ENCODE measurements at regions not wholly inside any gene's neighbourhood (a gene's known extent, or its start where the extent isn't known, plus 50 kb on each side); places are given as distances from the start of the nearest gene placed in this dataset.
A peak's percentile ranks its signal among the peaks of the same experiment; 100 is the strongest.

- no peak for DNase-seq (ENCODE audit: low read depth, low spot score)
These were observed 69.6 kb downstream of the MDH1 start for GRCh38 chr2:63658176-63658968.

DNA sequence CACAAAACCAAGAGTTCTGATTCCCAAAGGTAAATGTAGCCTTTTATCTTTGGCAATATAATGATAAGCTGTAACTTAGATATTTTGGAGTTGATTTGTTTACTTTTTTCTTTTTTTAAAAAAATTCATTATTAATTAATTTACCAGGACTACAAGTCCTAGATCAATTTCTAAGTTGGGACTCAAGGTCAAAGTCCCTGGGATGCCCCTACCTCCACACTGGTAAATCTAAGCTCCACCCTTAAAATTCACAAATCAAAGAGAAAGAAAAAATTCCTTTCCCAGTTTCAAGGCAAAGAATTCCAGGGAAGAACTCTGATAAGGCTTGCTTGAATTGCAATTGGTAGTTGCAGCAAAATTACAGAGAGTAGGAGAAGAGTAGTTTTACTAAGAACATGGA, 71.3 kb downstream of the MDH1 start:
- no peak for DNase-seq (ENCODE audit: low read depth, low spot score)

DNA sequence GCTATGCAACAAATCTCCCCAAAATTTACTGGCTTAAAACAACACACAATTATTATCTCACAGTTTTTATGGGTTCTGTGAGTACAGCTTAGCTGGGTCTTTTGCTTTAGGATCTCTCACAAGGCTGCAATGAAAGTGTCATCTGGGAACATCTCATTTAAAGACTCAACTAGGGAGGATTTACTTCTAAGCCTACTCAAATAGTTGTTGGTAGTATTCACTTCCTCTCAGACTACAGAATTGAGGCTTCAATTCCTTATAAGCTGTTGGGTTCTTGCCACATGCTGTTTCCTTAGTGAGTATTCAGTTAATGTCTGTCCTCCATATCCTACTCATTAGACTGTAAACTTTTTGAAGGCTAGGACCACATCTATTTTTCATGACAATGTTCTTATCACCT, 72.3 kb downstream of the MDH1 start:
- no peak for DNase-seq (ENCODE audit: low read depth, low spot score)

GRCh38 chr2:63662028-63662804, 73.5 kb downstream of the MDH1 start:
- peak; percentile 36 for DNase-seq (ENCODE audit: low read depth, low spot score)

- DNase-seq (ENCODE audit: low read depth, low spot score) = no peak
These were observed 74.5 kb downstream of the MDH1 start for GRCh38 chr2:63663013-63663864.

GRCh38 chr2:63665091-63665490, 76.3 kb downstream of the MDH1 start:
- DNase-seq (ENCODE audit: low read depth, low spot score) = no peak

DNA sequence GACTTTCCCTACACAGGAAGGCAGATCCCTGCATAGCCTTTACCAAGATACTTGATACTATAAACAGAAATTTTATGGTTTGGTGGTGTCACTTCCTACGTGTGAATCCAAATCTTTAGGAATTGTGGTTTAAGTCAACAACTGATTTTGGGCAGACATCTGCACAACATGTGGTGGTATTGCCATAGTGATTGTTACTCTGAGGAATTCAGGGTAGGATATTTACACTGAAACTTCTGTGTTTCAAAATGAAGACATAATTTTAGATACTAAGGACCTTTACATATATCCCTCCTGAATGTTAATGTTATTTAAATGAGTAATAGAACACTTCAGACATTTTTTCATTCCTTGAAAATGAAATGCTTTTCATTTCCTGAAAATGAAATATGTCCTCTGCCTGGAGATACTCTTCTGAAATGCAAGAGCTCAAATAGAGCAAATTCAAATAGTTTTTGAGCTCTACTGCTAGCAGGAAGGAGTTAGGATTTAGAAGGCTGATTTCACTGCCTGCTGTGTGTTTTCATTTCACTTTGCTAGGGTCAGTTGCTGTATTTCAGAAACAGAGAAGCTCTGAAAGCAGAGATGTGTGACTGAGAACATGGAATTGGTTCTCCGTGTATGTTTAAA, 77.2 kb downstream of the MDH1 start:
- DNase-seq (ENCODE audit: low read depth, low spot score) = no peak

DNA sequence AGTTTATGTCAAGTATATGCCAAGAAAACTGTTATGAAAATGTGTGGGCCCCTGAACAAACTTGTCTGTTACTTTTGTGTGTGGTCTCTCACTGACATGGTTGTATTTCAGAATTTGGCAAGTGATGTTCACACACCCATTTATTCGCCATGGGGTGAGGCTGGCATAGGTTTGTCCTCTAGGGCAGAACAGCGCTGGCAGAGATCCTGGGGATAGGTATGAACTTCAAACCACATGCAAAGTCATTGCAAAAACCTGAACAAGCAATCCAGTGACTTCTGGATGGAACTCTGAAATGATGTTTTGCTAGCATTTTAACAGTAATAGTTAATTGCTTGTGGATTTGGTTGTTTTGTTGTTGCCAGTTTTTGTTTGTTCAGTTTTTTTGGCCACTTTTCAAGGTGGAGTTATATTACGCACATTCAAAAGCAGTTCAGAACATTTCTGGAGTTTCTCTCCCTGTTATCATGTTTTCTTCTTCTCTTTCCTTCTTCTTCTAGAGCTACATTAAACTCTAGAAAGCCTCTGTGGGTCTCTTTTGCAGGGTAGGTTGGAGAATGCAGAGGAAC, 78.5 kb downstream of the MDH1 start:
- DNase-seq (ENCODE audit: low read depth, low spot score) = no peak

GRCh38 chr2:63668000-63668399, 79.2 kb downstream of the MDH1 start:
- DNase-seq (ENCODE audit: low read depth, low spot score) = no peak

DNA sequence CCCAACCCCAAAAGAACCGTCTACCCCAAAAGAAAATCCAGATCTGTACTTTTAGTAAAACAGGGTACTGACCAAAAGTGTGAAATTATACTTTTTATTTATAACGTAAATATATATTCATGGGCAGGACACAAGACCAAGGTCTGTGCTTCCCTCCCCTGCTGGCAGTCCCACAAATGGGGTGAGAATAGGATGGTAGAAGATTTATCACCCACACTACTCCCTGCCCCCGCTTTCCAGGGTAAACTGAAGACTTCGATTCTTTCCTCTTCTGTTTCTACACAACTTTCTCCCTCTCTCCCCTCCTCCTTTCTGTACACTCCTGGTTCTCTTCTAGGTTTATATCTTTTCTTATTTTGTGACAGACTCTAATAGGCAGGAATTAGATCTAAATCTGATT, 79.7 kb downstream of the MDH1 start:
- DNase-seq (ENCODE audit: low read depth, low spot score) = no peak

- no peak for DNase-seq (ENCODE audit: low read depth, low spot score)
These were observed 80.8 kb downstream of the MDH1 start for GRCh38 chr2:63669596-63669995.

DNA sequence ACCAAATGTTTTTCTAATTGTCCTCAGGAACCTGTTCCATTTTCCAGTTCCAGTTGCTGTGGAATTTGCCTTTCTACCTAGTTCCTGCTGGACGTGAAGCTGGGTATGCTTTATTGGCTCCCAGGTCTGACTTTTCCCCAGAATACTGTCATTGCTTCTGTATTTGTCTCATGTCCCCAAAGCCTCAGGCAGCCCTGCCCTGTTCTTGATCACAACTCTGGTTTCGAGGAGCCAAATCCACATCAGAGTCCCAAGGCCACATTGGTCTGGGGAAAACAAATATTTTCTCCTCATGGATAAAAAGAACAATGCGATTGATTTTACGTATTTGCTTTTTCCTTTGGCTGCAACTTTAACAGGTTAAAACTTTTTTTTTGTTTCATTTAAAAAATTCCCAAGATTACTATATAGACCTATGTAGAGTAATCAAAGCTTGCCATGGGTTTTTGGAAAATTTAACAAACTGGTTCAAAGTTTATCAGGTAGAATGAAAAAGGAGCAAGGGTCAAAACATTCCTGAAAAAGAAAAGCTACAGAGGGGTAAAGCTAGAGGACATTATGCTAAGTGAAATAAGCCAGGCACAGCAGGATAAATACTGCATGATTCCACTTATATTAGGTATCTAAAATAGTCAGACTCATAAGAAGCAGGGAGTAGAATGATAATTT, 85.2 kb downstream of the MDH1 start:
- no peak for DNase-seq (ENCODE audit: low read depth, low spot score)

GRCh38 chr2:63675026-63675425, 86.3 kb downstream of the MDH1 start:
- no peak for DNase-seq (ENCODE audit: low read depth, low spot score)

DNA sequence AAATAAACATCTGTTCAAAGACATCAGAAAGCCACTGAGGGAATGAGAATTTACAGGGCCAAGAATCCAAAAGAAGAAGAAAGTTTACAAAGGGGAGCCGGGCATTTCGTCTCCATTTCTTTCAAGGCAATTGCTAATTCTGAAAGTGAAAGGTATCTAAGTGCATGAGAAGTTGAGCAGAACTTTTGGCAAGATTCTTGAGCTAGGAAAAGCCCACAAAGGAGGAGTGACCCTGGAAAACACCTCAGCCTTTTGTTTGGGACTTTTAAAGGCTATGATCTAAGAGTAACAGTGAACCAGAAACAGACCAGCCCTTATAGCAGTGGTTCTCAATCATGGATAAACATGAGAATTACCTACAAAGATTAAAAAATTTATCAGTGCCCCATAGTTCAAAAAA, 87.4 kb downstream of the MDH1 start:
- DNase-seq (ENCODE audit: low read depth, low spot score) = no peak

DNA sequence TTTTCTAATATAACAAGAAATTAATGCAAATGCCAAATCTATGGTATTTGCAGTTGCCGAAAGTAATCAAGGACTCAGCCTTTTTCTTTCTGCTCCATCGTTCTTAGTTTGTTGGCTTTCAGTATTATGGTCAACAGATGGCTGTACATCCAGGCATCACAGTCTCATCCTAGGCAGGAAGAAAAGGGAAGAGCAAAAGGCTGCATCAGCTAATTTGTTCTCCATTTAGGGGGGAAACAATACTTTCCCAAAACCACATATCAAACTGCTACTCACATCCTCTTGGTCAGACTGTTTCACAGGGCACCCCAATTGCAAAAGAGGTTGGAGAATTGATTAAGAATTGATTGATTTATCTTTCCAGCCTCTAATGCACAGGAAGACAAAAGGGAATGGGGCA, 89.3 kb downstream of the MDH1 start:
- DNase-seq (ENCODE audit: low read depth, low spot score) = no peak

GRCh38 chr2:63678551-63678950, 89.8 kb downstream of the MDH1 start:
- DNase-seq (ENCODE audit: low read depth, low spot score) = no peak

GRCh38 chr2:63679252-63679855, 90.6 kb downstream of the MDH1 start:
- no peak for DNase-seq (ENCODE audit: low read depth, low spot score)

- DNase-seq (ENCODE audit: low read depth, low spot score) = no peak
These were observed 91.7 kb downstream of the MDH1 start for GRCh38 chr2:63680455-63680854.

GRCh38 chr2:63681896-63682295, 93.1 kb downstream of the MDH1 start:
- no peak for DNase-seq (ENCODE audit: low read depth, low spot score)

- DNase-seq (ENCODE audit: low read depth, low spot score) = no peak
These were observed 103.3 kb downstream of the MDH1 start for GRCh38 chr2:63692002-63692606.
